Nucleus accumbens (tissue), 56 donors: ENCODE measurements at regions not wholly inside any gene's neighbourhood (a gene's known extent, or its start where the extent isn't known, plus 50 kb on each side); places are given as distances from the start of the nearest gene placed in this dataset.
"Not testable (repeated sequence)": the region's sequence is repeated elsewhere in the genome, so short reads cannot be mapped to it uniquely, and the experiment has no call there.

Experiments used
- DNase-seq, 56 donors: peaks; one replicate each; lab custom pipeline; 2025; lab: John Stamatoyannopoulos, UW

DNA sequence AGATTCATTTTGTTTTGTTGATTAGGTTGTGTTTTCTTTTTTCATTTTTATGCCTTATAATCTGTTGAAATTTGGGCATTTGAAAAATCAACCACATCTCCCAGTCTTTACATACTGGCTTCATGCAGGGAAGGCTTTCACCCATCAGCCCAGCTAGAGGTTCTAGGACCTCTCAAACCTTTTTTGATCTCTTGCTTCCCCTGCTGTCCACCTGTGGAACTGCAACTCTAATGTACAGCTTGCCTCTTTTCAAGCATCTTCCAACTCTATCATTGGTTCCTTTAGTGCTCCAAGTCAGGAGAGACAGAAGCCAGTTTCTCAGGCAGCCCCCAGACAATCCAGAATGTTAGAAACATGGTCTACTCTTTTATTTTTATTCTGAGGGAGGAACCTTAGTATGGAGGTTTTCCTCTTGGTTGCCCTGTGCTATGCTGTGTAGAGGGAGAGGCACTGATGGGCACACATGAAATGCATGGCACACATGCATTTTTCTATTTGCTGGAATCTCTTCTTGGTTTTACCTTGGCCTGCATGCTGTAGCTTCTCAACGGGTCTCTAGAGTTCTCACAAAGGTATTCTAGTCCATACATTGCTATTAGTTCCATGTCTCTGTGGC is 107.2 kb upstream of the L3MBTL4 start:
- DNase-seq, result no peak

DNA sequence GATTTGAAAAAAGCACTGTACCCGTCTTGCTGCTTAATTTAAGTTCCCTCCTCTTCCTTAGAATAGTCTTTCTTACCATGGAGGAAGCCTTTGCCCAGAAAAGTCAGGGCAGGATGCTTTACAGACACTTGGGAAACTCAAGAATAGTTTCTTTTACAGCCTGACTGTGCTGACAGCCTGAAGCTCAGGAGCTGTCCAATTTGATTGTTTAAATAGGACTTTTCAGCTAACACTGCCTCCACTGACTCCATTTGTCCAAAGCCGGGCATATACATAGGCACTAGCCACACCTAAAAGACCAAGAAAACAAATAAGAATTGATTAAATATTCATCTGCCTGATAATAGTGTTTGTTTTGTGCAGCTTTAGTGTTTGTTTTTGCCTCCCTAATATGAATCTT is 110.9 kb upstream of the L3MBTL4 start:
- no peak for DNase-seq

DNA sequence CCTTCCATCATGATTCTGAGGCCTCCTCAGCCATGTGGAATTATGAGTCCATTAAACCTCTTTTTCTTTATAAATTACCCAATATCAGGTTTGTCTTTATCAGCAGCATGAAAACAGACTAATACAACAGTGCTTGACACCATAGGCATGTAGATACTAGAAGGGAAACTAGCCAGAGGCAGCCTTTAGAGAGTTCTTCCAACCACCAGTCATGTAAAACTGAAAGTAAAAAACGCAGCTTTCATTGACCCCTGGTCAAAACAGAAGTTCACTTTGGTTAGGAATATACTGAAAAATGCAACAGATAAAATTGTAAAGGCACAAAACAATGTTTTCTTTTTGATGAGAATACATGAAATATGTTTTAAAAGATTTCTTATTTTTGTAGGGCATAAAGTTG is 122.8 kb upstream of the L3MBTL4 start:
- no peak for DNase-seq

DNA sequence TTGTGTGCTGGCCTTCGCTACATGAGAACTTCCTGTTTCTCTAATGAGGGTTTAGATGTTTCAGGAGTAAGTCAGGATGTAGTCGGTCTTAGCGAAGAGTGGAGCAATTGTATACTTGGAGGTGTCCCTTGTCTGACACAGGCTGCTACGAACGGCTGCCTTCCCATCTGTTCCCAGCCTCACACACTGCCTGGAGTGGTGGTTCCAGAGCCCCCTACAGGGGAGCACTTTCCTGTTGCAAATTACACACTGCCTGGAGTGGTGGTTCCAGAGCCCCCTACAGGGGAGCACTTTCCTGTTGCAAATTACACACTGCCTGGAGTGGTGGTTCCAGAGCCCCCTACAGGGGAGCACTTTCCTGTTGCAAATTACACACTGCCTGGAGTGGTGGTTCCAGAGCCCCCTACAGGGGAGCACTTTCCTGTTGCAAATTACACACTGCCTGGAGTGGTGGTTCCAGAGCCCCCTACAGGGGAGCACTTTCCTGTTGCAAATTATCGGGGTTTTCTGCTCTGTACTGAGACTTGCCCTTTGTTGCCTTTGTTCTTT is 126.5 kb upstream of the L3MBTL4 start:
- DNase-seq, result not testable (repeated sequence)

DNA sequence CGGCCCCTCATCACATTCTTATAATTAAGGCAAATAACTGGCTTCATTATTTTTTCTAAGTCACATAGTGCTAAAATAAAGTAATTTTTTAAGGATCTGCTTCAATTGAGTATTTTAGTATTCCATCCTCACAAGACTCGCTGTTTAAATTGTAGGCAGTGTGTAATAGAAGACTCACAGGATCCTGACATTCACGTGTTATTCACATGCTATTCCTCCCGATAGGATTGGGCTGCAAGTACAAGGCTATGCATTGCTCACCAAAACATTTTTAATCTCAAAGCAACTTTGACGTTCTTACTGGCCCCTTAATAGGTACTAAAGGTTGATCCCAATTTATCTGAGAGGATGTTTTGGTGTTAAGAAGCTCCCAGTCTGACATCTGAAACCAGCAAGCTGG is 127.6 kb upstream of the L3MBTL4 start:
- no peak for DNase-seq

DNA sequence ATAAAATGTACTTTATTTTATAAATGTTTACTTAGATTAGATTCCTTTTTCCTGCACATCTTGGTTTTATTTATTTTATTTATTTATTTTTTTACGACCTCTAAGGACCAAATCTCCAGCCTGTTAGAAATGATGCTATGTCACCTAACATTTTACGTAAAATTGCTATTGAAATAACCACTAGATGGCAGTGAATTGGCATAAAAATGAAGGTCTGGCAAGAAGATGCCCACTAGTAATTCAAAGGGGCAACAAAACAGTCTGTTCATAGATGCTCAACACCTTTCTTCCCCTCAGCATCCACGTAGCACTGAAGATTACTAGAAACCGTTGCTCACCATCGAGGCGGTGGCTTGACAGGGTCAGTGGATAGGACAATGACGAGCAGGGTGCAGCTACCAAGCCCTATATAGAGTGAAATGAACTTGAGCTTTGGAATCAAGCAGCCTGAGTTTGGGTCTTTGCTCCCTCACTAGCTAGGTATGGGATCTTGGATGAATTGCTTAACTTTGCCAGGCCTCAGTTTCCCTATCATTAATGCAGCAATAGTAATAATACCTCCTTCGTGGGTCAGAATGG is 128.7 kb upstream of the L3MBTL4 start:
- DNase-seq, result peak in 1 of 56 donors; percentile 3

DNA sequence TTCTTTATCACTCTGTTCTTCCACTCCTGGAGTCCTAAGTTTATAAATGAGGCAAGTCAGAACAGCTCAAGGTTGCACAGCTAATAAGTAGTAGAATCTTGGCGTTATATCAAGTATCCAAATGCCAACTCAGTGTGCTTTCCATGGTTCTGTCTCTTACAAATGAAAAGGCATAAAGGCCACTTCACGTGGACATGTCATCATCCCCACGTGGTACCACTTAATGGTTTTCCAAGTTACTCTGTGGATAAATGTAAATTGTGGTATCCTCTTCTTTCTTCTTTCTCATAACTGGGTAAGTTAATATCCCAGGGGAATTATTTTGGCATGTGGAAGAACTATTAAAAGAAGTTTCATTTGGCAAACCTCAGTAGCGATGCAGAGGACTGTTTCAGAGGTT is 131.5 kb upstream of the L3MBTL4 start:
- no peak for DNase-seq

DNA sequence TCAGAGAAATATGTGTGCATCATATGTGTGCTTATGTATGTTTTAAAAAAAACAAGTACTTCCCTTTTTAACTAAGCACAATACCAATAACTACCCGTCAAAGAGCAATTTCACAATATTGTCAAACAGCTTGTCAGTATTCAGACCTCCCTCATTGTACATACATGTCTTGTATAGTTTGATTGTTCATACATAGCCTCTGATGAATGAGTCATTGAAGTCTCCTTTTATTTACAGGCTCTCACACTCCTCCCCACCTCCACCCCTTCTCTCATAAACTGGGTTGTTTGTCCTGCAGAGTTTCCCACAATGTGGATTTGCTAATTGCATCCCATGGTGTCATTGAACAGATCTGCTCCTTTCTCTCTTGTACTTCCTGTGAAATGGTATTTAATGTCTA is 132.8 kb upstream of the L3MBTL4 start:
- DNase-seq, result no peak

DNA sequence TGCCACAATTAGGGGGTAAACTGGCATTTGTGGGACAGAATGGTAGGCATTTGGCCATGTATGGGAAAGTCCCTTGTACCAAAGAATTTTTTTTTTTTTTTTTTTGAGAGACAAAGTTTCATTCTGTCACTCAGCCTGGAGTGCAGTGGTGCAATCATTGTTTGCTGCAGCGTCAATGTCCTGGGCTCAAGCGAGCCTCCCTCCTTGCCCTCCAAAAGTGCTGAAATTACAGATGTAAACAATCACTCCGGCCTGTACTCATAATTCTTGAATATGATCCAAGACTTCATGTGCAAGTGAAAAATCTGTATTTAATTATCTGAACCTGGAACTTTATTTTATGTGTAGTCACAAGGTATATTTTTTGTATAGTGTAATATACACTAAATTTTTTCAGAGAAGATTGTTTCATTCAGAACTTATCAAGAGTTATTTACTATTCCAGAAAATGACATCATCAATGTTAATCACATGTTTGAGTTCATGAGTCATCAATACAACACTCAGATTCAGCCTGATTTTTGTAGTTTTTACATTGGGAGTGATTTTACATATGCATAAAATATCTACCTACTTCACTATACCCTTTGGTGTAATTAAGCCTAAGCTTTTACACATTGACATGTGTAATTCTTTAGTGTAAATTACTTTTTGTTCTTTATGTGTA is 138.7 kb upstream of the L3MBTL4 start:
- no peak for DNase-seq

DNA sequence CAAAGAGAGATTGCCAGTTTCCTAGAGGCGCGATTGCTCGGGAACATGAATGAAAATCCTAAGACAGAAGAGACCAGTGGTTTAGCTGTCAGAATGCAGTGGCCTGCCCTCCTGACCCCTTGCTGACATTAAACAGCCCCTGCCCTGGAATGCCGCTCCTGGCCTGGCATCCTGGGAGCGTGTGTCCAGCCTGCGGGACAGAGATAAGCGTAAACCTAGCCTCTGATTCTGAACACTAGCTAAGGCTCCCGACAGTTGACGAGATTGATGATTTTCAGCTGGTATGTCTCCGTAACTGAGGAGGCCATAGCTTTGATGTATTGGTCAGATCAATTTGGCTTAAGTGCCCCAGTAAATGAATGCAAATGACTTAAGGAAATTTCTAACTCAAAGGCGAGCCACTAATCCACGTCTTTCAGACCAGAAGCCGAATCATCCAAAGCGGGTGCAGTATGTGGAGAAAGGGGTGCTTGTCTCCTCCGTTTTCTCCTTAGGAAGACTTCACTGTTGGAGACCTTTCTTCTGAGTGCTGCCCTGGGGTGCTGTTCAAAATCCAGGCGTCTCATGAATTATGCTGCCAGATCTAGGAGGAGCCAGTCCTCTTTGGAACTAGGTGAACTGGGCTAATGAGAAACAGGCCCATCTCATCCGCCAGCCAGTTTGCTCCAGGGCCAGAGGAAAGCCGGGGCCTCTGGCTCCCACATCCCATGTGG is 142.5 kb upstream of the L3MBTL4 start:
- DNase-seq, result no peak

DNA sequence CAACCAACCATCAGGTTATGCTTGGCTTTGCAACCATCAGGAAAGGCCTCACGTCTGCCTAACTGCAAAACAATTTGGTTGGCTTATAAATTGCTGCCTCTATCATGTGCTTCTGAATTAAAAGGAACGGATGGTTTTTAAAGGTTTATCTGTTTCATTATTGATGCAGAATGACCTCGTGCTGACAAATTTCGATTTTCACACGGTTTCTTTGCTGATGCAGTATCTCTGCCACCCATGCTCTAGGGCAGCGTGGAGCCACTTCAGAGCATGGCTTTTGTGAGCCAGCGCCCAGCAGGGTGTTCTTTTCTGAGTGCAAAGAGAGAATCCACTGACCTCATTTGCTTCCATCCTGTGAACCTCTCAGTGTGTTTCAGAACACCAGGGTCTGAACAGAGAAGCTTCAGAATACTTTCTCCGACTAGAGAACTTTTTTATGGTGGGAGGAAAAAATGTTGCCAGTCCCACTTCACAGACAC is 143.1 kb upstream of the L3MBTL4 start:
- DNase-seq, result no peak

DNA sequence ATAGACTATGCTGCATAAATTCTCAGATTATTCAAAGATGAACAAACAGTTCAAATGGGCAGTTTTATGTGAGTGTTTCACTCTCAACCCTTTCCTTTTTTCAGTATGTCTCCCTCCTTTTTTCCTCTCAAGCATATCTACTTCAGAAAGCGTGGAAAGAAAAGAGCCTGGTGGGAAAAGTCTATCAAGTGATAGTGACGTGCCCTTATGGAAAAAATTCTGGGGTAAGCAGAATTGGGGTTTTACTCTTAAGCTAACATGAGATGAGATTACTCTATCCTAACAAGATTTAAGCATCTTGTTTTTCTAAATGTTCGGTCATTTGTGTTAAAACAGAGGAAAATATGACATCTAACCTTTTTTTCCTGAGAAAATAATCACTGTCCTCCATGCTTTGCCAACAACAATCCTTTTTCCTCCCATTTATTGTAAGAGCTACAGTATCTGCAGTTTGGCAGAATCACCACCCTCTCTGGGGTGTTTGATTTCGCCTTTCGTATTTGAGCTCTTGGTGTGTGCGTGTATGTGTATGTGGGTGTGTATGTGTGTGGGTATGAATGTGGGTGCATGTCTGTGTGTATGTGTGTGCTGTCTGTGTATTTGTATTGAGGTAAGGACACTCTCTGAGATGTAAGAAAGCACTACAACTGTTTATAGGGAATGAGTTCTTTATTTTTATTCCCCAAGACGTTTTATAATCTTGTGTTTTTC is 143.9 kb upstream of the L3MBTL4 start:
- DNase-seq, result no peak

DNA sequence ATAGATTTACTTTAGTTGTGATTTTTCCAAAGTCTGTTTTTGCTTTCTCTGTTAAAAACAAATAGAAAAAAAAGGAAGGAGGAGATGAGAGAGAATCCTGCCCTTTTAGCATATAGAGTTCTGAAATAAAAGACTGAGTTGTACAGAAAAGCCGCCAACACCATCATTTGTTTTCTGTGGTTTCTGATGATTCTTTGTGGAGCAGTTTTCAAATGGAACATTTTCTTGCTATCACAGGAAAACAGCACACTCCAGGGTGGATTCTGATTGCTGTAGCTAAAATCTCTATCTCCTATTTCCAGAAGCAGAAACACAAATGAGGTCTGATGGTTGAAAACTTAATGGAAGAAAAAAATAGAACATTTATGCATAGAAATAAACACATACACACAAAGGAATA is 144.6 kb upstream of the L3MBTL4 start:
- no peak for DNase-seq

DNA sequence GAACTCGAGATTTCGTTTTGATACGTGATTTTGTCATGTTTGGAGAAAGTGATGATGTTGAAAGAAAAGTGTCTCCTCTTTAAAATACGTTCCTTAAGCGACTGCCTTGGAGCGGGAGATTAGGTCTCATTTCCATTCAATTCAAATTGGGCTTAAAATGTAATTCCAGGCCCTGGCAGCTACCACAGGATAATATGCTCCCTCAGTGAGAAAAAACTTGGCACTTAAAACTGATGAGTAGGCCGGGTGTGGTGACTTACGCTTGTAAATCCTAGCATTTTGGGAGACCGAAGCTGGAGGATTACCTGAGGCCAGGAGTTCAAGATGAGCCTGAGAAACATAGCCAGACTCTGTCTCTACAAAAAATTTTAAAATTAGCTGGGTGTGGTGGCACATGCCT is 146.3 kb upstream of the L3MBTL4 start:
- DNase-seq, result no peak

DNA sequence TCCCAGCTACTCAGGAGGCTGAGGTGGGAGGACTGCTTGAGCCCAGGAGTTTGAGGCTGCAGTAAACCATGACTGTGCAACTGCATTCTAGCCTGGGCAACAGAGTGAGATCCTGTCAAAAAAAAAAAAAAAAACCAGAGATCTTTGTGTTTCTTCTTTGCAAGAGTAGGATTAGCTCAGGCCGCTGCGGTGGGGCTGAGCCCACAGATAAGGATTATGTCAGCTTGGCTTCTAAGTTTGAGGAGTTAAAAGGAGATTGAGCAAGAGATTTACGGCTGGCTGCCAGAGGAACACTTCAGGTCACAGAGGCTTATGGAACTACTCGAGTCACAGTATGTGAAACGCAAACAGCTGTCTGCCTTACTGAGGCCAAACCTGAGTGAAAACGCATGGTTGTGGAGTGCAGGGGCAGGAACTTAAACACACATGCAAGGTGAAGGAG is 146.7 kb upstream of the L3MBTL4 start:
- no peak for DNase-seq

DNA sequence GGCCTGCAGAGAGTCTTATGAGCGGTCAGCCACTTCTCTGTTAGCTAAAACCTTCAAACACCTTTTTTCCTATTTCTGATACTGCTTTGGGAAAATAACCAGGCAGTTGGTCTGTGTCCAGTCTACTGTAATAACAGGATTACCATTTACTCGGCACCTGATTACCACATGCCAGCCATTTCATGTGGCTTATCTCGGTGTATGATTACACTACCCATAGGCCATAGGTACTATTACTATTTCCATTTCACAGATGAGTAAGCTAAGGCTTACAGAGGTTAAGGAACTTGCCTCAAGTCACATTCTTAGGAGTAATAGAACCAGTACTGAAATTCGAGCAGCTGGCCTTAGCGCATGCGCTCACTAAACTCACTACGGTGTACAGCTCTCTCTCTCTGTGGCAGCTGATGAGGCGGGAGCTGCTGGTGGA is 147.2 kb upstream of the L3MBTL4 start:
- DNase-seq, result no peak

DNA sequence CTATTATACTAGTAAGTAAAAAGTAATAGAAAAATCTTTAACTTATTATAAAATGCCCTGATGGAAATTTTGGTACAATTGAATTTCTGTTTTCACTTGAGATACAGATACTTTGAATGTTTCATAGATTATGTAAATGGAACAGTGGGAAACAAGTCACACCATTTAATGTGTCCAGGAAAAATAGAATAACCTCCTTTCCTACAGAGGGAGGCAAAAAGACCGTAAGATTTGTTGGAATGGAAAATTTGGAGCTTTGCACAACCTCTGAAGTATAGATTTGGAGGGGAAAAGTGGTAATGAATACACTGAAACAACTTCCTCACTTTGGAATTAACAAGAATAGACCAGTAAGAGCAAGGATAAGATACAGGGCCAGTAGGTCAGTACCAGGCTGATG is 149.2 kb upstream of the L3MBTL4 start:
- no peak for DNase-seq

DNA sequence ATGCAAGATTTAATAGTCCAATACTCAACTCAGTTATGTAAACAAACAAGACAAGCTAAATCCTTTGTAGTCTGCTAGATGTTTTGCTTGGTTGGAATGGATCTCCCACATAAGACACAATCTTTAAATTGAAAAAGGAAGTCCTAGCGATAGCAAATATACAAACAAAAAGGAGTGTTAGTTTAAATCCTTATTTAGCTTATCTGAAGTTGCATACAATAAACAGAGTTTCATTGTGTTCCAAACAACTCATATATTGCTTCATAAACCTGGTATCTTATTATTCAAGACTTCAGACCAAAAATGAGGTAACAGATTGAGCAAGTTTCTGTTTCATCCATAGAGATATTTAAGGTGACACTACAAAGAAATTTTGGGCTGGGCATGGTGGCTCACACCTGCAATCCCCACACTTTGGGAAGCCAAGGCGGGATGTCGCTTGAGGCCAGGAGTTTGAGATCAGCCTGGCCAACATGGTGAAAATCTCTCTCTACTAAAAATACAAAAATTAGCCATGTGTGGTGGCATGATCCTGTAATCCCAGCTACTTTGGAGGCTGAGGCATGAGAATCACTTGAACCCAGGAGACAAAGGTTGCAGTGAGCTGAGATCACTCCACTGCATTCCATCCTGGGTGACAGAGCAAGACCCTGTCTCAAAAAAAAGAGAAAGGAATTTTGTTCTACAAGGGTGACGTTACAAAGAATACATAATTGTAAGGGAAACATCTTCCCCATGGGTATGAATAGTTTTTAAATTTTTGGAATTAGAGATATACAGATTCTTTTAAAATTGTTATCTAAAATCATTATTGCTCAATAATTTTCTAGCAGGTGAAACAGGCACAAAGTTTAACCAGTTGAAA is 150.5 kb upstream of the L3MBTL4 start:
- no peak for DNase-seq

DNA sequence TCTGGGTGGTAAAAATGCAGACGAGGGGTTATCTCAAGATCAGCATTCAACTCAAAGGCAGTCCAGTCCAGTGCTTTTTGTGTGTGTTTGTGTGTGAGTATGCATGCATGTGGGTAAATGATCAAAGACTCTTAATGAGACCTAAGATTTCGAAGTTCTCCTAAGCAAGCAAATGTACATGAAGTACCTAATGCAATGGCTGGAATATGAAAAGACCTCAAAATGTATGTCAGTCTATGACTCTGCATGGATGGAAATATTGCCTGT is 151.0 kb upstream of the L3MBTL4 start:
- no peak for DNase-seq
